BLaER1 treated with 17β-estradiol and CSF1 and Interleukin-3, amounts not matched to agents 10 nM and 100 nM (cell line): ENCODE measurements at regions not wholly inside any gene's neighbourhood (a gene's known extent, or its start where the extent isn't known, plus 50 kb on each side); places are given as distances from the start of the nearest gene placed in this dataset.

Experiments
- H3K27ac ChIP-seq, 11 experiments: shearing (Covaris generic); formaldehyde crosslinking; 2 replicates each; pipeline ENCODE4 v1.8.1; 2022
- H3K27me3 ChIP-seq, 11 experiments: shearing (Covaris generic); formaldehyde crosslinking; 2 replicates each; pipeline ENCODE4 v1.8.1; 2022
- H3K36me3 ChIP-seq, 11 experiments: shearing (Covaris generic); formaldehyde crosslinking; 2 replicates each; pipeline ENCODE4 v1.8.1; 2022
- H3K4me1 ChIP-seq, 10 experiments: shearing (Covaris generic); formaldehyde crosslinking; 2 replicates each; pipeline ENCODE4 v1.8.1; 2022
- H3K4me2 ChIP-seq, 11 experiments: shearing (Covaris generic); formaldehyde crosslinking; 2 replicates each; pipeline ENCODE4 v1.8.1; 2022
- H3K4me3 ChIP-seq, 10 experiments: shearing (Covaris generic); formaldehyde crosslinking; 2 replicates each; pipeline ENCODE4 v1.8.1; 2022
- H3K9ac ChIP-seq, 11 experiments: shearing (Covaris generic); formaldehyde crosslinking; 2 replicates each; pipeline ENCODE4 v1.8.1; 2022
- H3K9me3 ChIP-seq, 11 experiments: shearing (Covaris generic); formaldehyde crosslinking; replicated peaks in 1 of 11; 2 replicates each; pipeline ENCODE4 v1.8.1; 2022
- H4K20me1 ChIP-seq, 11 experiments: shearing (Covaris generic); formaldehyde crosslinking; 2 replicates each; pipeline ENCODE4 v1.8.1; 2022
- Cebpa-rat ChIP-seq, 11 experiments: shearing (Covaris generic); IDR thresholded peaks; 2 replicates each; pipeline ENCODE4 v1.8.1; 2022

DNA sequence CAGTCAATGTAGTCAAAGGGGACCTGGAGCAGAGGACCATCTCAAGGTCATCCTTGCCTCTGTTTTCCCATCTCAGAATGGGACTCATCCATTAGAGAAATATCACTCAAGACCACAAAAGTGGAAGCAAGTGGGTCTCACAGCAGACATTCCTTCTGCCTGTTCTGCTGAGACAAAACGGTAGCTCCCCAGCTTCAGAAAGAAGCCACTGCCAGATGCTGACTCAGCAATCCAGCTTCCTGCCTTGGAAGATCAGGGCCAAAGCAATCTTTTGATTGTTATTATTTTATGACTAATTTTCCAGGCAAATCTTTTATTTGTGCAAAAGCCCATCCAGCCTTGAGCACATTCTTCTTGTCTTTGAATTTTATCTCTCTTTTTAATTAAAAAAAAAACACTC, 86.8 kb downstream of the CCT6B start:
- no peak for TF ChIP-seq Cebpa-rat (IDR thresholded peaks at IDR 0.05)
- peaks cover 10 to 16% (median 14%) of the 10 kb centered on the region in 11 experiments; a peak in 20 of 22 replicates for H3K9me3 ChIP-seq
- no peaks in the 10 kb centered on the region for H3K36me3 ChIP-seq
- H3K27ac ChIP-seq = no peak overlapping the region
- H3K4me1 ChIP-seq = peaks cover 0 to 12% (median 0%) of the 10 kb centered on the region in 10 experiments; a peak in 6 of 20 replicates
- no peaks in the 10 kb centered on the region for H4K20me1 ChIP-seq
- H3K27me3 ChIP-seq = no peaks in the 10 kb centered on the region
- no peak overlapping the region for H3K9ac ChIP-seq
- H3K4me3 ChIP-seq = no peak overlapping the region
- H3K4me2 ChIP-seq = peak overlapping the region in 3 of 11 experiments; percentile 5 to 20 (median 19); a peak in 3 of 22 replicates

DNA sequence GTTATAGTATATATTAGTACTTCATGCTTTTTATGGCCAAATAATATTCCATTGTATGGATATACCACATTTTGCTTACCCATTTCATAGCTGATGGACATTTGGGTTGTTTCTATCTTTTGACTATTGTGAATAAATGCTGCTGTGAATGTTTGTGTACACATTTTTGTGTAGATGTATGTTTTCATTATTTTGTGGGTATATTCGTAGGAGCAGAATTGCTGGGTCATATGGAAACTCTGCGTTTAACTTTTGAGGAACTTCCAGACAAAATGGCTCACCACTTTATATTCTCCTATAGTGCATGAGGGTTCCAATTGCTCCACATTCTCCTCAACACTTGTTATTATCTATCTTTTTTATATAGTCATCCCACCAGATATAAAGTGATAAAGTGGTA, 88.6 kb downstream of the CCT6B start:
- H3K27ac ChIP-seq = no peak overlapping the region
- H3K36me3 ChIP-seq = no peaks in the 10 kb centered on the region
- peaks cover 10 to 16% (median 14%) of the 10 kb centered on the region in 11 experiments; a peak in 20 of 22 replicates for H3K9me3 ChIP-seq
- H4K20me1 ChIP-seq = no peaks in the 10 kb centered on the region
- H3K4me1 ChIP-seq = peaks cover 0 to 12% (median 0%) of the 10 kb centered on the region in 10 experiments; a peak in 6 of 20 replicates
- H3K4me2 ChIP-seq = no peak overlapping the region
- H3K4me3 ChIP-seq = no peak overlapping the region
- H3K9ac ChIP-seq = no peak overlapping the region
- no peaks in the 10 kb centered on the region for H3K27me3 ChIP-seq
- no peak for TF ChIP-seq Cebpa-rat (IDR thresholded peaks at IDR 0.05)

- Histone ChIP-seq H3K4me3 (no peak overlapping the region), H3K36me3 (no peaks in the 10 kb centered on the region), H3K4me2 (no peak overlapping the region), H3K4me1 (peaks cover 0 to 7% (median 0%) of the 10 kb centered on the region in 10 experiments; a peak in 6 of 20 replicates), H3K9ac (no peak overlapping the region), H4K20me1 (no peaks in the 10 kb centered on the region), H3K27ac (no peak overlapping the region), H3K27me3 (no peaks in the 10 kb centered on the region), H3K9me3 (peaks cover 10 to 16% (median 14%) of the 10 kb centered on the region in 11 experiments; a peak in 20 of 22 replicates)
- TF ChIP-seq Cebpa-rat (IDR thresholded peaks at IDR 0.05) = no peak
Measured at GRCh38 chr17:34869641-34870040, 91.6 kb downstream of the CCT6B start.

DNA sequence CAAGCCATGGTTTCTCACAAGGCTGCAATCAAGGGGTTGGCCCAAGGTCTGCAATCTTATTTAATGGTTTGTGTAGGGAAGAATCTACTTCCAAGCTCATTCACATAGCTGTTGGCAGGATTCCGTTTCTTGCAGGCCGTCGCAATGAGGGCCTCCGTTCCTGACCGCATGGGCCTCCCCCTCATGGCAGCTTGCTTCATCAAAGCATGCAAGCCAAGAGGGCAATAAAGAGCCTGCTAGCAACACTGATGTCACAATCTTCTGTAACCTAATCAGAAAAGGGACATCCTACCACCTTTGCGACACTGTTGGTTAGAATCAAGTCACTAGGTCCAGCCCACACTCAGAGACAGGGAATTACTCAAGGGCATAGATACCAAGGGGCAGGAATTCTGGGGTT, 95.5 kb downstream of the CCT6B start:
- no peak overlapping the region for H3K4me2 ChIP-seq
- no peaks in the 10 kb centered on the region for H3K4me1 ChIP-seq
- TF ChIP-seq Cebpa-rat (IDR thresholded peaks at IDR 0.05) = no peak
- no peaks in the 10 kb centered on the region for H3K9me3 ChIP-seq
- H3K27ac ChIP-seq = no peak overlapping the region
- no peaks in the 10 kb centered on the region for H4K20me1 ChIP-seq
- H3K36me3 ChIP-seq = no peaks in the 10 kb centered on the region
- no peak overlapping the region for H3K4me3 ChIP-seq
- no peak overlapping the region for H3K9ac ChIP-seq
- no peaks in the 10 kb centered on the region for H3K27me3 ChIP-seq

GRCh38 chr17:34862384-34862783, 98.9 kb downstream of the CCT6B start:
- Histone ChIP-seq H3K4me3 (no peak overlapping the region), H3K9me3 (no peaks in the 10 kb centered on the region)
- TF ChIP-seq Cebpa-rat (IDR thresholded peaks at IDR 0.05) = no peak

DNA sequence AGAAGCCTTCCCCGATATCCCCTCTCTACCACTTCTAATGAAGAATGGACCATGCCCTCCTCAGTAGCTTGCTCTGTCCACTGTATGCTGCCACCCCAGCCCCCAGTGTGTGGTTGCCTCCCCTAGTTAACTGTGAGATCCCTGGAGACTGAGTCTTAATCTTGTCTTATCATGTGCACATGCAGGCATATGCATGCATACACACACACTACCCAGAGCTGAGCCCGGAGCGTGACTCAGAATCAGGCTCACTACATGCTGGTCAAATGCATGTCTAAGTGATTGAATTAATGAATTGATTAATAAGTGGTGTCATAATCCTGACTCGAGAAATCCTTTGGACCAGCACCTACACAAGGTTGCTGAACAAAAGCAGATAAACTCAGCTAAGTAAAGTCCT, 99.4 kb downstream of the CCT6B start:
- Histone ChIP-seq H3K4me1 (peaks cover 0 to 15% (median 12%) of the 10 kb centered on the region in 10 experiments; a peak in 14 of 20 replicates), H3K4me3 (no peak overlapping the region), H3K27me3 (no peaks in the 10 kb centered on the region), H3K36me3 (no peaks in the 10 kb centered on the region), H3K9me3 (no peaks in the 10 kb centered on the region), H3K9ac (no peak overlapping the region), H3K27ac (no peak overlapping the region), H4K20me1 (no peaks in the 10 kb centered on the region), H3K4me2 (no peak overlapping the region)
- no peak for TF ChIP-seq Cebpa-rat (IDR thresholded peaks at IDR 0.05)

More at GRCh38 chr17:34862384-34862783, 98.9 kb downstream of the CCT6B start:
- H3K9ac ChIP-seq = no peak overlapping the region
- no peaks in the 10 kb centered on the region for H4K20me1 ChIP-seq
- H3K4me2 ChIP-seq = no peak overlapping the region
- no peaks in the 10 kb centered on the region for H3K27me3 ChIP-seq
- H3K4me1 ChIP-seq = peaks cover 0 to 15% (median 12%) of the 10 kb centered on the region in 10 experiments; a peak in 14 of 20 replicates
- no peak overlapping the region for H3K27ac ChIP-seq
- no peaks in the 10 kb centered on the region for H3K36me3 ChIP-seq

DNA sequence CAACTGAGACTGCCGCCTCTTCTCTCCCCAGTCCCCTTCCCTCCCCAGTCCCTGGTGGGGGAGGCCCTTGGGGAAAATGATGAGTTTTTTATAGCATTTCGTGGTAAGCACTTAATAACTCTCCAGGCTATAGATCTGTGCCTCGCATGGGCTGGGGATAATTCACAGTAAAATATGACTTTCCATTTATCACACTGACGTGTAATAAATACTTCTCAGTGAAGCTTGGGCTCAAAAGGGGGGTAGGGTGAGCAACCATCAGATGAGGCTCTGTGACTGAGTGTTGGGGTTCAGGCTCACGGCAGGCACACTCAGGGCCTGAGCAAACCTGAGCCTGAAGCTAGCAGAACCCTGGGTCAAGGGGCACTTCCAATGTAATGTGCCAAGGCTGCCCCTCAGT, 101.6 kb downstream of the CCT6B start:
- H3K4me3 ChIP-seq = no peak overlapping the region
- no peak overlapping the region for H3K9ac ChIP-seq
- H3K4me2 ChIP-seq = peak overlapping the region in 8 of 11 experiments; percentile 14 to 64 (median 53); a peak in 14 of 22 replicates
- no peaks in the 10 kb centered on the region for H3K36me3 ChIP-seq
- H3K27me3 ChIP-seq = no peaks in the 10 kb centered on the region
- H4K20me1 ChIP-seq = no peaks in the 10 kb centered on the region
- no peaks in the 10 kb centered on the region for H3K9me3 ChIP-seq
- peaks cover 0 to 15% (median 12%) of the 10 kb centered on the region in 10 experiments; a peak in 14 of 20 replicates for H3K4me1 ChIP-seq
- no peak for TF ChIP-seq Cebpa-rat (IDR thresholded peaks at IDR 0.05)
- H3K27ac ChIP-seq = no peak overlapping the region

GRCh38 chr17:34858591-34859565, 102.4 kb downstream of the CCT6B start:
- Histone ChIP-seq H3K4me3 (no peak overlapping the region), H3K36me3 (no peaks in the 10 kb centered on the region), H3K4me2 (peak overlapping the region in 8 of 11 experiments; percentile 14 to 64 (median 53); a peak in 14 of 22 replicates), H3K9ac (no peak overlapping the region), H4K20me1 (no peaks in the 10 kb centered on the region), H3K27me3 (no peaks in the 10 kb centered on the region), H3K27ac (no peak overlapping the region), H3K9me3 (no peaks in the 10 kb centered on the region), H3K4me1 (peaks cover 0 to 15% (median 12%) of the 10 kb centered on the region in 10 experiments; a peak in 14 of 20 replicates)
- no peak for TF ChIP-seq Cebpa-rat (IDR thresholded peaks at IDR 0.05)

DNA sequence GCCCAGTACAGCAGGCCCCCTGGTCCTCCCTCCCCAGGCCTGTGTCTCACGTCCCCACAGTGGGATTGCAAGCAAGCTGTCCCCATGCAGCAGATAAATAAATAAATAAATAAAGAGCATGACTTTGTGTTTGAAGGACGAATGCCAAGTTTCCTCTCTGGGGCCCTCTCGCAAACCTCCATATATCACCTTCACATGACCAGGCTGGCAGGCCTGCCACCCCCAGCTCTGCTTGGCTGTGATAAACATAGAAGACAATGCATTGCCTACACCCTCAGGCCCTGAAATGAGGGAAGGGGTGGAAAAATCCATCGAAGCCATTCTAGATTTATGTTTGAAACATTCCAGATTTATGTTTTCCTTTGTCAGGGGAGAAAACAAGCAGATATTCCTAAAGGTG, 107.3 kb downstream of the CCT6B start:
- H3K4me1 ChIP-seq = peaks cover 0 to 3% (median 1%) of the 10 kb centered on the region in 10 experiments; a peak in 8 of 20 replicates
- H3K9ac ChIP-seq = no peak overlapping the region
- TF ChIP-seq Cebpa-rat (IDR thresholded peaks at IDR 0.05) = no peak
- no peaks in the 10 kb centered on the region for H4K20me1 ChIP-seq
- no peaks in the 10 kb centered on the region for H3K27me3 ChIP-seq
- H3K9me3 ChIP-seq = no peaks in the 10 kb centered on the region
- H3K4me3 ChIP-seq = no peak overlapping the region
- no peak overlapping the region for H3K27ac ChIP-seq
- H3K36me3 ChIP-seq = no peaks in the 10 kb centered on the region
- H3K4me2 ChIP-seq = no peak overlapping the region
